ENCODE measurements at regions not wholly inside any gene's neighbourhood (a gene's known extent, or its start where the extent isn't known, plus 50 kb on each side); places are given as distances from the start of the nearest gene placed in this dataset.

GRCh38 chr15:39451871-39452270 is 129.0 kb upstream of the THBS1 start:
- intact Hi-C loops (cut with micrococcal nuclease; ENCODE audit: unreplicated experiment), result no loop called here
- no peak overlapping the region for H3K27ac ChIP-seq (ENCODE audit: low read depth, low read length, poor library complexity, severe bottlenecking)
- no peak overlapping the region for H2AFZ ChIP-seq (ENCODE audit: low read length)
- CTCF ChIA-PET (ENCODE audit: unreplicated experiment), result no interaction called here
- no peak overlapping the region for H3K4me3 ChIP-seq (ENCODE audit: low read depth, low read length, poor library complexity, severe bottlenecking)
- H3K79me2 ChIP-seq (ENCODE audit: insufficient read depth, low read depth, low read length), result no peaks in the 10 kb centered on the region
- H3K4me2 ChIP-seq (ENCODE audit: low read length), result no peak overlapping the region
- no peaks in the 10 kb centered on the region for H3K4me1 ChIP-seq (ENCODE audit: insufficient read depth, low read length, poor library complexity, severe bottlenecking)
- BruUV-seq (replicated peaks), result no TSS peak
- no peaks in the 10 kb centered on the region for H4K20me1 ChIP-seq (ENCODE audit: insufficient read depth, low read length)
- no peak for TF ChIP-seq EZH2phosphoT487 (IDR thresholded peaks at IDR 0.05; ENCODE audit: borderline replicate concordance, low read depth, low read length)
- no peak for TF ChIP-seq CTCF (conservative IDR thresholded peaks at IDR 0.05; ENCODE audit: low read length)
- POLR2A ChIA-PET, result no interaction called here
- no peak for DNase-seq (ENCODE audit: low spot score)
- no peaks in the 10 kb centered on the region for H3K9me3 ChIP-seq (ENCODE audit: low read length)
- no peaks in the 10 kb centered on the region for H3K36me3 ChIP-seq (ENCODE audit: insufficient read depth, low read length)
- no peaks in the 10 kb centered on the region for H3K9me2 ChIP-seq (ENCODE audit: insufficient read depth, low read length)

- no peaks in the 10 kb centered on the region for H4K20me1 ChIP-seq (ENCODE audit: insufficient read depth, low read length)
- H3K9me2 ChIP-seq (ENCODE audit: insufficient read depth, low read length), result no peaks in the 10 kb centered on the region
- no peaks in the 10 kb centered on the region for H3K4me1 ChIP-seq (ENCODE audit: insufficient read depth, low read length, poor library complexity, severe bottlenecking)
- no peaks in the 10 kb centered on the region for H3K9me3 ChIP-seq (ENCODE audit: low read length)
- intact Hi-C loops (cut with micrococcal nuclease; ENCODE audit: unreplicated experiment), result no loop called here
- no peak overlapping the region for H3K4me2 ChIP-seq (ENCODE audit: low read length)
- H3K79me2 ChIP-seq (ENCODE audit: insufficient read depth, low read depth, low read length), result no peaks in the 10 kb centered on the region
- ChIA-PET POLR2A (no interaction called here), CTCF (ENCODE audit: unreplicated experiment) (no interaction called here)
- H2AFZ ChIP-seq (ENCODE audit: low read length), result no peak overlapping the region
- no peaks in the 10 kb centered on the region for H3K36me3 ChIP-seq (ENCODE audit: insufficient read depth, low read length)
- TF ChIP-seq CTCF (conservative IDR thresholded peaks at IDR 0.05; ENCODE audit: low read length), result no peak
- BruUV-seq (replicated peaks), result no TSS peak
- H3K27ac ChIP-seq (ENCODE audit: low read depth, low read length, poor library complexity, severe bottlenecking), result no peak overlapping the region
- no peak overlapping the region for H3K4me3 ChIP-seq (ENCODE audit: low read depth, low read length, poor library complexity, severe bottlenecking)
- DNase-seq (ENCODE audit: low spot score), result no peak
These were observed 127.3 kb upstream of the THBS1 start for GRCh38 chr15:39453620-39454019.

- no peaks in the 10 kb centered on the region for H3K36me3 ChIP-seq (ENCODE audit: insufficient read depth, low read length)
- ChIA-PET CTCF (ENCODE audit: unreplicated experiment) (no interaction called here), POLR2A (no interaction called here)
- no peak for DNase-seq (ENCODE audit: low spot score)
- H4K20me1 ChIP-seq (ENCODE audit: insufficient read depth, low read length), result no peaks in the 10 kb centered on the region
- no peak for TF ChIP-seq CTCF (conservative IDR thresholded peaks at IDR 0.05; ENCODE audit: low read length)
- H3K9me3 ChIP-seq (ENCODE audit: low read length), result no peaks in the 10 kb centered on the region
- H2AFZ ChIP-seq (ENCODE audit: low read length), result no peak overlapping the region
- no peak overlapping the region for H3K27ac ChIP-seq (ENCODE audit: low read depth, low read length, poor library complexity, severe bottlenecking)
- BruUV-seq (replicated peaks), result no TSS peak
- intact Hi-C loops (cut with micrococcal nuclease; ENCODE audit: unreplicated experiment), result no loop called here
- no peak overlapping the region for H3K4me2 ChIP-seq (ENCODE audit: low read length)
- H3K4me3 ChIP-seq (ENCODE audit: low read depth, low read length, poor library complexity, severe bottlenecking), result no peak overlapping the region
- H3K79me2 ChIP-seq (ENCODE audit: insufficient read depth, low read depth, low read length), result no peaks in the 10 kb centered on the region
- H3K4me1 ChIP-seq (ENCODE audit: insufficient read depth, low read length, poor library complexity, severe bottlenecking), result no peaks in the 10 kb centered on the region
- no peaks in the 10 kb centered on the region for H3K9me2 ChIP-seq (ENCODE audit: insufficient read depth, low read length)
These were observed 126.5 kb upstream of the THBS1 start for GRCh38 chr15:39454189-39454986.

Data from OCI-LY7 (cell line).